ENCODE measurements at regions not wholly inside any gene's neighbourhood (a gene's known extent, or its start where the extent isn't known, plus 50 kb on each side); places are given as distances from the start of the nearest gene placed in this dataset.
"Not testable (repeated sequence)": the region's sequence is repeated elsewhere in the genome, so short reads cannot be mapped to it uniquely, and the experiment has no call there.

DNA sequence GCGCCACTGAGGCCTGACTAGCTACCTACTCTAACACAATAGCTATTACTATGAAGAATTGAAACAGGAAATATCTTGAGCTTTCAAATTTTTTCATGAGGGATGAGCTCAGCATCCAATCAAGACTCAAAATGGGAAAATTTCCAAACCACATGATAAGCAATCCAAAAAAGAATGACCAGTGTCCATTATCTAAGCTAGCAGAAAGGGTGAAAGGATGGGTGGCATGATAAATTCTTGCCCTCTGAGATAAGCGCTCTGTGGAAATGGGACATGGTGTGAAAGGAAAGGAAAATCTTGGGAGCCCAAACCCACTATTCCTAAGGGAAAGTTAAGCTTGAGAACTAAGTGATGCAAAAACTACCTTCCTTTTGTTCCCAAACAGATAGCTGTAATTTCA, 170.2 kb upstream of the NREP start:
- in situ Hi-C loops (cut with MboI; ENCODE audit: low sequenced_read_pairs in 4 of 4) (no loop called here), intact Hi-C loops (cut with DNase I; ENCODE audit: low total_unique reads) (no loop called here)
- Histone ChIP-seq H3K27me3 (no peaks in the 10 kb centered on the region), H3K36me3 (no peaks in the 10 kb centered on the region), H3K4me3 (no peak overlapping the region), H3K9me3 (no peaks in the 10 kb centered on the region), H3K27ac (no peak overlapping the region), H3K4me1 (no peaks in the 10 kb centered on the region)
- no peak for ATAC-seq
- DNase-seq, result no peak
- TF ChIP-seq POLR2A (IDR thresholded peaks at IDR 0.05), result no peak
- TF ChIP-seq, protein P1, sequence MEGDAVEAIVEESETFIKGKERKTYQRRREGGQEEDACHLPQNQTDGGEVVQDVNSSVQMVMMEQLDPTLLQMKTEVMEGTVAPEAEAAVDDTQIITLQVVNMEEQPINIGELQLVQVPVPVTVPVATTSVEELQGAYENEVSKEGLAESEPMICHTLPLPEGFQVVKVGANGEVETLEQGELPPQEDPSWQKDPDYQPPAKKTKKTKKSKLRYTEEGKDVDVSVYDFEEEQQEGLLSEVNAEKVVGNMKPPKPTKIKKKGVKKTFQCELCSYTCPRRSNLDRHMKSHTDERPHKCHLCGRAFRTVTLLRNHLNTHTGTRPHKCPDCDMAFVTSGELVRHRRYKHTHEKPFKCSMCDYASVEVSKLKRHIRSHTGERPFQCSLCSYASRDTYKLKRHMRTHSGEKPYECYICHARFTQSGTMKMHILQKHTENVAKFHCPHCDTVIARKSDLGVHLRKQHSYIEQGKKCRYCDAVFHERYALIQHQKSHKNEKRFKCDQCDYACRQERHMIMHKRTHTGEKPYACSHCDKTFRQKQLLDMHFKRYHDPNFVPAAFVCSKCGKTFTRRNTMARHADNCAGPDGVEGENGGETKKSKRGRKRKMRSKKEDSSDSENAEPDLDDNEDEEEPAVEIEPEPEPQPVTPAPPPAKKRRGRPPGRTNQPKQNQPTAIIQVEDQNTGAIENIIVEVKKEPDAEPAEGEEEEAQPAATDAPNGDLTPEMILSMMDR (IDR thresholded peaks at IDR 0.05 in 4 of 5, conservative IDR thresholded peaks at IDR 0.05 in 1 of 5), result no peak

DNA sequence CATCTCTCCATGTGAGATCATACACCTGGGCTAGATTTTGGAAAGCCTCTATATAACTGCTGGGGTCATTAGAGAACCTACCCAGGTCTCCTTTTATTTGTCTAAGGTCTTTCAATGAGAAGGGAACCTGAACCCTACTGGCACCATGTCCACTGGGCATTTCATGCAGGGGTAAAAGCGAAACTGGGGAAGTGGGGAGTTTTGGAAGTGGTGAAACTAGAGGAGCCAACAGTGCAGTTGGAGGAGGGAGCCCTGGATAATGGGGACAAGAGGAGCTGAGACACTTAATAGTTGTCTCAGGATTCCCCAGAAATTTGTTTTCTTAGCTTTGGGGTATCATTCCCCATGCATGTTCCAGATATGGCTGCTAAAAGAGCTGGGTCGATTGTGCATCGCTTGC, 169.0 kb upstream of the NREP start:
- Histone ChIP-seq H3K27me3 (no peaks in the 10 kb centered on the region), H3K4me1 (no peaks in the 10 kb centered on the region), H3K36me3 (no peaks in the 10 kb centered on the region), H3K4me3 (no peak overlapping the region), H3K27ac (no peak overlapping the region), H3K9me3 (no peaks in the 10 kb centered on the region)
- TF ChIP-seq POLR2A (IDR thresholded peaks at IDR 0.05), result no peak
- TF ChIP-seq, protein P1 (IDR thresholded peaks at IDR 0.05 in 4 of 5, conservative IDR thresholded peaks at IDR 0.05 in 1 of 5), result no peak
- intact Hi-C loops (cut with DNase I; ENCODE audit: low total_unique reads) (no loop called here), in situ Hi-C loops (cut with MboI; ENCODE audit: low sequenced_read_pairs in 4 of 4) (no loop called here)
- DNase-seq (no peak), ATAC-seq (no peak)

DNA sequence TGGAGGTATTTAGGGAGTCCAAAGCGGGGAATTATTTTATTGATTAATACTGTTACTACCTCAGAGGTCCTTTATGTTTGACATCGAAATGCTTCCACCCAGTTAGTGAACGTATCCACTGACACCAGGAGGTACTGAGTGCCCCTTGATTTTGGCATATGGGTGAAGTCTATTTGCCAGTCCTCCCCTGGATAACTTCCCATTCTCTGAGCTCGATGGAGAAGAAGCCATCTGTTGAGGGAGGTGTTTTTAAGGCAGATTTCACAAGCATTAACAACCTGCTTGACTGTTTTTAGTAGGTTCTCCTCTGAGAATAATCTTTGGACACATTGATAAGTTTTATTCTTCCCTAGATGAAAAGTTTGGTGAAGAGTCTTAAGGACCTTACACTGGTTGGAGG, 165.3 kb upstream of the NREP start:
- no peak for DNase-seq
- no peaks in the 10 kb centered on the region for H3K27me3 ChIP-seq
- no peak for ATAC-seq
- no peaks in the 10 kb centered on the region for H3K36me3 ChIP-seq
- intact Hi-C loops (cut with DNase I; ENCODE audit: low total_unique reads), result no loop called here
- in situ Hi-C loops (cut with MboI; ENCODE audit: low sequenced_read_pairs in 4 of 4), result no loop called here
- no peak overlapping the region for H3K4me3 ChIP-seq
- no peak overlapping the region for H3K27ac ChIP-seq
- no peaks in the 10 kb centered on the region for H3K4me1 ChIP-seq
- no peaks in the 10 kb centered on the region for H3K9me3 ChIP-seq
- TF ChIP-seq, protein P1 (IDR thresholded peaks at IDR 0.05 in 4 of 5, conservative IDR thresholded peaks at IDR 0.05 in 1 of 5), result no peak

DNA sequence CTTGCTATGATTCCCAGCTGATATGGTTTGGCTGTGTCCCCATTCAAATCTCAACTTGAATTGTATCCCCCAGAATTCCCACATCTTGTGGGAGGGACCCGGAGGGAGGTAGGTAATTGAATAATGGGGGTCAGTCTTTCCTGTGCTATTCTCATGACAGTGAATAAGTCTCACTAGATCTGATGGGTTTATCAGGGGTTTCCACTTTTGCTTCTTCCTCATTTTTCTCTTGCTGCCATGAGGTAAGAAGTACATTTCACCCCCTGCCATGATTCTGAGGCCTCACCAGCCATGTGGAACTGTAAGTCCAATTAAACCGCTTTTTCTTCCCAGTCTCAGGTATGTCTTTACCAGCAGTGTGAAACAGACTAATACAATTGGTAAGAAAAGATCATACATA, 164.7 kb upstream of the NREP start:
- H3K4me1 ChIP-seq; intact Hi-C loops (cut with DNase I; ENCODE audit: low total_unique reads); DNase-seq; H3K27me3 ChIP-seq; in situ Hi-C loops (cut with MboI; ENCODE audit: low sequenced_read_pairs in 4 of 4); H3K27ac ChIP-seq; H3K36me3 ChIP-seq; ATAC-seq; H3K4me3 ChIP-seq; H3K9me3 ChIP-seq: not testable (repeated sequence)

DNA sequence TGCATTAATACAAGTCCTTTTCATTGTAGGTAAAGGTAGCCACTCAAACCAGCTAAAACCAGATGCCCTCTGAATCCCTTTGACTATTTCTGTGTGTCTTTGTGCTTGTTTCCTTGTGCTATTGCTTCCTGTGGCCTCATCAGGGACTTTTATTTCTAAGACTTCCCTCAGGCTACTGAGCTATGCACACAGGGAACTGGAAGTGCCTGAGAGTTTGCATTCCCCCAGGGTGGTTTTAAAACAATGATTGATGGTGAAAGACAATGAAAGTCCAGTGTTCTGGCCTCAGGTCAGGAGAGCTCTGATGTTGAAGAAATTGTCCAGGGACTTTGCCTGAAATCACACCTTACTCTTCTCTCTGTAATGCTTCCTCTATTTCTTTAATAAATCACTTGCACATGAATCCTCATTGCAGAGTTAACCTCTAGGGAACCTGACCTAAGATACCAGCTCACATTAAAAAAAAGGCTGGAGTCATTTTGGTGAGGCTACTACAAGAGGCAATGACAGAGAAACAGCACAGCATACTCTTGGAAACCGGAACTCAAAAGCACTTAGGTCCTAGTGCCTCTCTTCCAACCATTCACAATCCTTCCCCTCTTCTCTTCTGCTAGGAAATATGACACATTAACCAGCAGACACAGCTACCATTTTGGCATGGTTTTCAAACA, 158.1 kb upstream of the NREP start:
- H3K27me3 ChIP-seq, result no peaks in the 10 kb centered on the region
- no peak overlapping the region for H3K27ac ChIP-seq
- TF ChIP-seq POLR2A (IDR thresholded peaks at IDR 0.05), result no peak
- TF ChIP-seq, protein P1 (IDR thresholded peaks at IDR 0.05 in 4 of 5, conservative IDR thresholded peaks at IDR 0.05 in 1 of 5), result no peak
- no peaks in the 10 kb centered on the region for H3K9me3 ChIP-seq
- in situ Hi-C loops (cut with MboI; ENCODE audit: low sequenced_read_pairs in 4 of 4) (no loop called here), intact Hi-C loops (cut with DNase I; ENCODE audit: low total_unique reads) (no loop called here)
- no peaks in the 10 kb centered on the region for H3K36me3 ChIP-seq
- no peak for ATAC-seq
- DNase-seq, result no peak
- no peaks in the 10 kb centered on the region for H3K4me1 ChIP-seq
- H3K4me3 ChIP-seq, result no peak overlapping the region
